ENCODE measurements at regions not wholly inside any gene's neighbourhood (a gene's known extent, or its start where the extent isn't known, plus 50 kb on each side); places are given as distances from the start of the nearest gene placed in this dataset.

- no peak for TF ChIP-seq CTCF (conservative IDR thresholded peaks at IDR 0.05; ENCODE audit: low read depth, low read length)
- TF ChIP-seq POLR2A (IDR thresholded peaks at IDR 0.05; ENCODE audit: low read depth, low read length), result no peak
- no peak for TF ChIP-seq MAZ (IDR thresholded peaks at IDR 0.05; ENCODE audit: borderline replicate concordance, low read depth, low read length)
- no peak for TF ChIP-seq CEBPB (IDR thresholded peaks at IDR 0.05; ENCODE audit: low read depth, low read length)
- no peak for TF ChIP-seq NFE2L2 (IDR thresholded peaks at IDR 0.05; ENCODE audit: low read depth, low read length)
- TF ChIP-seq CHD1 (IDR thresholded peaks at IDR 0.05; ENCODE audit: low read depth, low read length), result no peak
- TF ChIP-seq, protein P1, sequence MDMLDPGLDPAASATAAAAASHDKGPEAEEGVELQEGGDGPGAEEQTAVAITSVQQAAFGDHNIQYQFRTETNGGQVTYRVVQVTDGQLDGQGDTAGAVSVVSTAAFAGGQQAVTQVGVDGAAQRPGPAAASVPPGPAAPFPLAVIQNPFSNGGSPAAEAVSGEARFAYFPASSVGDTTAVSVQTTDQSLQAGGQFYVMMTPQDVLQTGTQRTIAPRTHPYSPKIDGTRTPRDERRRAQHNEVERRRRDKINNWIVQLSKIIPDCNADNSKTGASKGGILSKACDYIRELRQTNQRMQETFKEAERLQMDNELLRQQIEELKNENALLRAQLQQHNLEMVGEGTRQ (IDR thresholded peaks at IDR 0.05; ENCODE audit: low read depth, low read length), result no peak
- no peak for TF ChIP-seq RAD21 (IDR thresholded peaks at IDR 0.05; ENCODE audit: low read length)
- TF ChIP-seq SMC3 (IDR thresholded peaks at IDR 0.05; ENCODE audit: low read depth, low read length), result no peak
- TF ChIP-seq RCOR1 (IDR thresholded peaks at IDR 0.05; ENCODE audit: insufficient replicate concordance, low read length), result no peak
- no peak for TF ChIP-seq BHLHE40 (IDR thresholded peaks at IDR 0.05; ENCODE audit: low read depth, low read length)
- TF ChIP-seq RFX5 (IDR thresholded peaks at IDR 0.05; ENCODE audit: low read depth, low read length), result no peak
- TF ChIP-seq MAFK (IDR thresholded peaks at IDR 0.05; ENCODE audit: low read depth, low read length), result no peak
- no peak for TF ChIP-seq MXI1 (IDR thresholded peaks at IDR 0.05; ENCODE audit: borderline replicate concordance, low read depth, low read length)
Measured at GRCh38 chr10:10576937-10577336, 440.7 kb upstream of the CELF2 start.

All from IMR-90 (cell line).